Activated naive CD8-positive, alpha-beta T cell treated with anti-CD3 and anti-CD28 coated beads, Interleukin-2, amount 10 ng/mL, durations not matched to agents 7 days and 5 days (primary cell): ENCODE measurements at regions not wholly inside any gene's neighbourhood (a gene's known extent, or its start where the extent isn't known, plus 50 kb on each side); places are given as distances from the start of the nearest gene placed in this dataset.
"Not testable (repeated sequence)": the region's sequence is repeated elsewhere in the genome, so short reads cannot be mapped to it uniquely, and the experiment has no call there.

ENCODE experiments used
- ATAC-seq: fragments of 150-1000 bp; cut with Tn5 transposase; one replicate; pipeline ENCODE4 v1.10.0; 2021; ENCODE audit warnings: low read depth, moderate library complexity
- POLR2A ChIA-PET: fragments of 350-600 bp; sonication (Branson Sonifier 250); formaldehyde crosslinking; loops from one replicate; lab custom pipeline; 2021; ENCODE audit warnings: antibody characterized with exemption; lab: Charles Lee
- DNase-seq: peaks from one replicate; pipeline ENCODE4 v3.0.0; 2021
- H3K27ac Mint-ChIP-seq: one replicate; pipeline ENCODE4 v1.8.0; 2022; ENCODE audit warnings: mild to moderate bottlenecking, mixed read lengths
- H3K27me3 Mint-ChIP-seq: one replicate; pipeline ENCODE4 v1.8.0; 2022; ENCODE audit warnings: mild to moderate bottlenecking, moderate library complexity, mixed read lengths
- H3K36me3 Mint-ChIP-seq: one replicate; pipeline ENCODE4 v1.8.0; 2021; ENCODE audit warnings: mild to moderate bottlenecking, mixed read lengths
- H3K4me1 Mint-ChIP-seq: one replicate; pipeline ENCODE4 v1.8.0; 2021; ENCODE audit warnings: mixed read lengths
- H3K4me3 Mint-ChIP-seq: one replicate; pipeline ENCODE4 v1.8.0; 2022; ENCODE audit warnings: mild to moderate bottlenecking, moderate library complexity, mixed read lengths
- H3K9me3 Mint-ChIP-seq: one replicate; pipeline ENCODE4 v1.8.0; 2021; ENCODE audit warnings: mixed read lengths

- DNase-seq (no peak), ATAC-seq (no peak)
- H3K27me3 Mint-ChIP-seq: no peaks in the 10 kb centered on the region
- H3K36me3 Mint-ChIP-seq: no peaks in the 10 kb centered on the region
- POLR2A ChIA-PET: no interaction called here
- no peaks in the 10 kb centered on the region for H3K4me1 Mint-ChIP-seq
- no peaks in the 10 kb centered on the region for H3K9me3 Mint-ChIP-seq
- H3K4me3 Mint-ChIP-seq: no peak overlapping the region
- H3K27ac Mint-ChIP-seq: no peak overlapping the region
These were observed 139.4 kb upstream of the IRX1 start for GRCh38 chr5:3456121-3456681.

GRCh38 chr5:3454028-3454427, 141.6 kb upstream of the IRX1 start:
- H3K4me1 Mint-ChIP-seq, POLR2A ChIA-PET, H3K27ac Mint-ChIP-seq, H3K9me3 Mint-ChIP-seq, H3K27me3 Mint-ChIP-seq, DNase-seq, ATAC-seq, H3K36me3 Mint-ChIP-seq, H3K4me3 Mint-ChIP-seq: not testable (repeated sequence)

- DNase-seq (no peak), ATAC-seq (no peak)
- Mint-ChIP-seq H3K4me3 (no peak overlapping the region), H3K4me1 (no peaks in the 10 kb centered on the region), H3K9me3 (no peaks in the 10 kb centered on the region), H3K27me3 (no peaks in the 10 kb centered on the region), H3K27ac (no peak overlapping the region), H3K36me3 (no peaks in the 10 kb centered on the region)
- POLR2A ChIA-PET: no interaction called here
These were observed 143.0 kb upstream of the IRX1 start for GRCh38 chr5:3452622-3453021.

- ATAC-seq: no peak
- no peak overlapping the region for H3K27ac Mint-ChIP-seq
- H3K27me3 Mint-ChIP-seq: no peaks in the 10 kb centered on the region
- no peak for DNase-seq
- H3K4me3 Mint-ChIP-seq: no peak overlapping the region
- no peaks in the 10 kb centered on the region for H3K4me1 Mint-ChIP-seq
- H3K36me3 Mint-ChIP-seq: no peaks in the 10 kb centered on the region
- POLR2A ChIA-PET: no interaction called here
- H3K9me3 Mint-ChIP-seq: peaks cover 1% of the 10 kb centered on the region
These were observed 143.7 kb upstream of the IRX1 start for GRCh38 chr5:3451961-3452360.

GRCh38 chr5:3449481-3449880, 146.2 kb upstream of the IRX1 start:
- Mint-ChIP-seq H3K9me3 (peaks cover 1% of the 10 kb centered on the region), H3K4me3 (no peak overlapping the region), H3K36me3 (no peaks in the 10 kb centered on the region), H3K27me3 (no peaks in the 10 kb centered on the region), H3K27ac (no peak overlapping the region), H3K4me1 (no peaks in the 10 kb centered on the region)
- POLR2A ChIA-PET: no interaction called here
- DNase-seq (no peak), ATAC-seq (no peak)

DNA sequence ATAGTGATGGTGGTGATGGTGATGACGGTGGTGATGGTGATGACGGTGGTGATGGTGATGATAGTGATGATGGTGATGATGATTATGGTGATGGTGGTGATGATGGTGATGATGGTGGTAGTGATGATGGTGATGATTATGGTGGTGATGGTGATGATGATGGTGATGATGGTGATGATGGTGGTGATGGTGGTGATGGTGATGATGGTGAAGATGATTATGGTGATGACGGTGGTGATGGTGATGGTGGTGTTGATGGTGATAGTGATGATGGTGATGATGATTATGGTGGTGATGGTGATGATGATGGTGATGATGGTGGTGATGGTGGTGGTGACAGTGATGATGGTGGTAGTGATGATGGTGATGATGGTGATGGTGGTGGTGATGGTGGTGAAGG, 149.2 kb upstream of the IRX1 start:
- no peaks in the 10 kb centered on the region for H3K4me1 Mint-ChIP-seq
- POLR2A ChIA-PET: no interaction called here

DNA sequence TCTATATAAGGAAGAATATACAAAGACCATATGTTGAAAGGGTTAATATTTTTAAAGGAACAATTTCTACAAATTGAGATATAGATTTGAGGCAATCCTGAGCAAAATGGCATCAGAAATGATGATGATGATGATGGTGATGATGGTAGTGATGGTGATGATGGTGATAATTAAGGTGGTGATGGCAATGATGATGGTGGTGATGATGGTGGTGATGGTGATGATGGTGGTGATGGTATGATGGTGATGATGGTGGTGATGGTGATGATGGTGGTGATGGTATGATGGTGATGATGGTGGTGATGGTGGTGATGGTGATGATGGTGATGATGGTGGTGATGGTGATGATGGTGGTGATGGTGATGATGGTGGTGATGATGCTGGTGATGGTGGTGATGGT, 150.1 kb upstream of the IRX1 start:
- POLR2A ChIA-PET, H3K9me3 Mint-ChIP-seq, DNase-seq, ATAC-seq, H3K27me3 Mint-ChIP-seq, H3K4me1 Mint-ChIP-seq, H3K36me3 Mint-ChIP-seq, H3K27ac Mint-ChIP-seq, H3K4me3 Mint-ChIP-seq: not testable (repeated sequence)

More for the DNA sequence above, 149.2 kb upstream of the IRX1 start:
- Mint-ChIP-seq H3K36me3 (no peaks in the 10 kb centered on the region), H3K27ac (no peak overlapping the region), H3K4me3 (no peak overlapping the region), H3K27me3 (no peaks in the 10 kb centered on the region), H3K9me3 (peaks cover 1% of the 10 kb centered on the region)
- ATAC-seq (no peak), DNase-seq (no peak)

GRCh38 chr5:3432135-3432534, 163.5 kb upstream of the IRX1 start:
- DNase-seq: no peak
- ATAC-seq: no peak
- no peaks in the 10 kb centered on the region for H3K9me3 Mint-ChIP-seq
- H3K4me3 Mint-ChIP-seq: no peak overlapping the region
- H3K36me3 Mint-ChIP-seq: no peaks in the 10 kb centered on the region
- no peaks in the 10 kb centered on the region for H3K4me1 Mint-ChIP-seq
- POLR2A ChIA-PET: no interaction called here
- no peaks in the 10 kb centered on the region for H3K27me3 Mint-ChIP-seq
- no peak overlapping the region for H3K27ac Mint-ChIP-seq

GRCh38 chr5:3430691-3431090, 164.9 kb upstream of the IRX1 start:
- no peaks in the 10 kb centered on the region for H3K36me3 Mint-ChIP-seq
- no peak overlapping the region for H3K27ac Mint-ChIP-seq
- no peak for DNase-seq
- ATAC-seq: no peak
- H3K9me3 Mint-ChIP-seq: no peaks in the 10 kb centered on the region
- POLR2A ChIA-PET: no interaction called here
- H3K27me3 Mint-ChIP-seq: no peaks in the 10 kb centered on the region
- H3K4me3 Mint-ChIP-seq: no peak overlapping the region
- no peaks in the 10 kb centered on the region for H3K4me1 Mint-ChIP-seq

- H3K27ac Mint-ChIP-seq: no peak overlapping the region
- H3K4me3 Mint-ChIP-seq: no peak overlapping the region
- ATAC-seq (no peak), DNase-seq (no peak)
- H3K36me3 Mint-ChIP-seq: no peaks in the 10 kb centered on the region
- POLR2A ChIA-PET: no interaction called here
- H3K4me1 Mint-ChIP-seq: no peaks in the 10 kb centered on the region
- no peaks in the 10 kb centered on the region for H3K9me3 Mint-ChIP-seq
- no peaks in the 10 kb centered on the region for H3K27me3 Mint-ChIP-seq
These were observed 165.7 kb upstream of the IRX1 start for GRCh38 chr5:3429962-3430361.

DNA sequence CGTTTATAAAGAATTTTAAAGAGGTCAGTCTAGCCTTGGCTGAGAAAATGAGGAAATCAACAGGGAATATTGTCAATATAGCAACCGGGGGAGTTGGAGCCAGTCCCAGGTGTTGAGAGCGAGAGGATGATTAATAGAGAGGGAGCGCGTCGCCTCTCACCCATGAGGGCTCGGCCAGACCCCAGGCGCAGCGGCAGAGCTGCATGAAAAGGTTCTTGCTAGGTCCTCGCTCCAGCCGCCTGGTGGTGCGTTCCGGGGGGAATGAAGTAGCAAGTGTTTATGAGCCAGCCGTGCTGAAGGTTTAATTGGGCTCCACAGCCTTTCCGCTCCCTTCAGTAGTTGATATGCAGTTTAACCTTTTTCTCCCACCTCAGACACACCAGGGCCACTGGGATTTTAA, 167.3 kb upstream of the IRX1 start:
- Mint-ChIP-seq H3K27me3 (no peaks in the 10 kb centered on the region), H3K36me3 (no peaks in the 10 kb centered on the region), H3K4me3 (no peak overlapping the region), H3K9me3 (no peaks in the 10 kb centered on the region), H3K4me1 (no peaks in the 10 kb centered on the region), H3K27ac (no peak overlapping the region)
- ATAC-seq (no peak), DNase-seq (no peak)
- POLR2A ChIA-PET: no interaction called here

- no peaks in the 10 kb centered on the region for H3K9me3 Mint-ChIP-seq
- H3K27ac Mint-ChIP-seq: no peak overlapping the region
- no peak overlapping the region for H3K4me3 Mint-ChIP-seq
- H3K36me3 Mint-ChIP-seq: no peaks in the 10 kb centered on the region
- DNase-seq (no peak), ATAC-seq (no peak)
- H3K4me1 Mint-ChIP-seq: no peaks in the 10 kb centered on the region
- POLR2A ChIA-PET: no interaction called here
- no peaks in the 10 kb centered on the region for H3K27me3 Mint-ChIP-seq
These were observed 170.7 kb upstream of the IRX1 start for GRCh38 chr5:3424946-3425345.

- POLR2A ChIA-PET: no interaction called here
- no peaks in the 10 kb centered on the region for H3K27me3 Mint-ChIP-seq
- H3K36me3 Mint-ChIP-seq: no peaks in the 10 kb centered on the region
- H3K27ac Mint-ChIP-seq: no peak overlapping the region
- H3K4me1 Mint-ChIP-seq: no peaks in the 10 kb centered on the region
- ATAC-seq (no peak), DNase-seq (no peak)
- H3K4me3 Mint-ChIP-seq: no peak overlapping the region
- peaks cover 5% of the 10 kb centered on the region for H3K9me3 Mint-ChIP-seq
These were observed 178.2 kb upstream of the IRX1 start for GRCh38 chr5:3417376-3417943.

DNA sequence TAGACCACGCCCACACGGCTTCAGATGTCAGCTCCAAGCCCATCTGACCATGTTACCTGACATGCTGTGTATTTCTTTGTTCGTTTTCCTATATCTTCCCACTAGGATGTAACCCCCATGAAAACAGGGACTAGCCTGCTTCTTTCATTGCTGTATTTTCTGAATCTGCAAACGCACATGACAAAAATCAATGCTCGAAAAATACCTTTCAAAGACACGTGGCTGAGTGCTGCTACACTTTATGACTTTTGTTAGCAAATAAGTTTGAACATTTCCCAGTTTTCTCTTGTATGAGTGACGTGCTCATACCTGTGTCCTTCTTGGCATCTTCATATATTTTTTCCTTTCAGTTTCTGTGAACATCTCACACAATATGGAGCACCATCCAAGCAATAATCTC, 181.3 kb upstream of the IRX1 start:
- no peaks in the 10 kb centered on the region for H3K27me3 Mint-ChIP-seq
- H3K4me1 Mint-ChIP-seq: no peaks in the 10 kb centered on the region
- no peak overlapping the region for H3K4me3 Mint-ChIP-seq
- DNase-seq (no peak), ATAC-seq (no peak)
- no peaks in the 10 kb centered on the region for H3K36me3 Mint-ChIP-seq
- H3K9me3 Mint-ChIP-seq: peaks cover 4% of the 10 kb centered on the region
- H3K27ac Mint-ChIP-seq: no peak overlapping the region
- POLR2A ChIA-PET: no interaction called here
